Spleen (tissue), 11 donors: ENCODE measurements at regions not wholly inside any gene's neighbourhood (a gene's known extent, or its start where the extent isn't known, plus 50 kb on each side); places are given as distances from the start of the nearest gene placed in this dataset.

Experiments
- DNase-seq: peaks from one replicate; pipeline ENCODE4 v3.0.0-alpha.2; 2020
- H3K27ac ChIP-seq, 8 donors: fragments of 200-600 bp; sonication (generic) in 7 of 8; 1 replicate in 4 of 8; 2 replicates in 4 of 8; pipeline versions ENCODE4 v1.5.0 to v1.8.0; 2016 to 2021; ENCODE audit warnings: inconsistent platforms in 4 of 8, mild to moderate bottlenecking in 4 of 8, moderate library complexity in 1 of 8
- H3K27me3 ChIP-seq, 7 donors: fragments of 200-600 bp; sonication (generic) in 6 of 7; replicated peaks in 1 of 7; 1 replicate in 4 of 7; 2 replicates in 3 of 7; pipeline versions ENCODE4 v1.5.0 to v1.8.0; 2016 to 2021; ENCODE audit warnings: inconsistent platforms in 3 of 7, mild to moderate bottlenecking in 1 of 7
- H3K36me3 ChIP-seq, 6 donors: fragments of 200-600 bp; sonication (generic) in 5 of 6; 1 replicate in 4 of 6; 2 replicates in 2 of 6; pipeline versions ENCODE4 v1.5.0 to v1.8.0; 2016 to 2021; ENCODE audit warnings: inconsistent platforms in 2 of 6
- H3K4me1 ChIP-seq, 6 donors: fragments of 200-600 bp; sonication (generic) in 5 of 6; 1 replicate in 3 of 6; 2 replicates in 3 of 6; pipeline versions ENCODE4 v1.5.0 to v1.8.0; 2016 to 2021; ENCODE audit warnings: inconsistent platforms in 3 of 6
- H3K4me3 ChIP-seq, 8 donors: fragments of 200-600 bp; sonication (generic) in 7 of 8; 1 replicate in 4 of 8; 2 replicates in 4 of 8; pipeline versions ENCODE4 v1.5.0 to v1.8.0; 2016 to 2021; ENCODE audit warnings: inconsistent platforms in 4 of 8, mild to moderate bottlenecking in 4 of 8, moderate library complexity in 2 of 8
- H3K9me3 ChIP-seq, 8 donors: fragments of 200-600 bp; sonication (generic) in 7 of 8; 1 replicate in 4 of 8; 2 replicates in 4 of 8; pipeline versions ENCODE4 v1.5.0 to v1.8.0; 2016 to 2021; ENCODE audit warnings: inconsistent platforms in 4 of 8
- POLR2A ChIP-seq, 3 donors: fragments of 450-650 bp; IDR thresholded peaks; one replicate each; pipeline ENCODE4 v1.5.1; 2017; ENCODE audit warnings: antibody characterized with exemption in 3 of 3, mild to moderate bottlenecking in 1 of 3
- POLR2AphosphoS5 ChIP-seq, 3 donors: sonication (generic); formaldehyde crosslinking; IDR thresholded peaks; one replicate each; pipeline ENCODE4 v1.5.1; 2017; ENCODE audit warnings: antibody characterized with exemption in 3 of 3
- WGBS, 5 donors: extraction: QIAGEN DNeasy Blood & Tissue Kit in 3 of 5; methylation state at CpG; one replicate each; pipeline versions ENCODE4 v1.1.5 to v1.1.7; 2013 to 2018; 5-methylcytosine and 5-hydroxymethylcytosine counted together
- intact Hi-C: fragments of 100-400 bp; cut with DNase I; formaldehyde crosslinking; loops from one replicate; pipeline ENCODE4 v1.15.0; 2023; ENCODE audit warnings: low total_unique reads
- TF ChIP-seq, protein P1 (sequence below), 11 experiments: fragments of 200-600 bp in 7 of 11; fragments of 450-650 bp in 4 of 11; sonication (generic) in 4 of 11; IDR thresholded peaks in 8 of 11; conservative IDR thresholded peaks in 3 of 11; 1 replicate in 7 of 11; 2 replicates in 4 of 11; pipeline versions ENCODE4 v1.4.0 to v1.8.0; 2016 to 2021; ENCODE audit warnings: antibody characterized with exemption in 11 of 11, inconsistent platforms in 4 of 11, mild to moderate bottlenecking in 1 of 11
- donor health status: healthy with polysubstance abuse.
- donor health status: DM: no; HTN: no; CAD: no; lungs with moderate emphysema.
- donor health status: DM: no; HTN: no; CAD: no.
- donor health status: Bipolar disorder and iron deficiency.
- donor health status: healthy.
- donor health status: DM: no; HTN: no; CAD: no.
- donor health status: DM: yes; HTN: yes; CAD: no.

- Histone ChIP-seq H3K9me3 (no peaks in the 10 kb centered on the region), H3K36me3 (no peaks in the 10 kb centered on the region), H3K4me1 (peaks cover 0 to 14% (median 0%) of the 10 kb centered on the region in 6 donors), H3K27ac (no peak overlapping the region), H3K4me3 (no peak overlapping the region), H3K27me3 (no peaks in the 10 kb centered on the region)
- 49 to 74% (median 61%) methylated on average over 9 of the region's 9 CpGs for WGBS, 5 donors
- no peak for TF ChIP-seq POLR2AphosphoS5 (IDR thresholded peaks at IDR 0.05)
- TF ChIP-seq POLR2A (IDR thresholded peaks at IDR 0.05): no peak
- TF ChIP-seq, protein P1, sequence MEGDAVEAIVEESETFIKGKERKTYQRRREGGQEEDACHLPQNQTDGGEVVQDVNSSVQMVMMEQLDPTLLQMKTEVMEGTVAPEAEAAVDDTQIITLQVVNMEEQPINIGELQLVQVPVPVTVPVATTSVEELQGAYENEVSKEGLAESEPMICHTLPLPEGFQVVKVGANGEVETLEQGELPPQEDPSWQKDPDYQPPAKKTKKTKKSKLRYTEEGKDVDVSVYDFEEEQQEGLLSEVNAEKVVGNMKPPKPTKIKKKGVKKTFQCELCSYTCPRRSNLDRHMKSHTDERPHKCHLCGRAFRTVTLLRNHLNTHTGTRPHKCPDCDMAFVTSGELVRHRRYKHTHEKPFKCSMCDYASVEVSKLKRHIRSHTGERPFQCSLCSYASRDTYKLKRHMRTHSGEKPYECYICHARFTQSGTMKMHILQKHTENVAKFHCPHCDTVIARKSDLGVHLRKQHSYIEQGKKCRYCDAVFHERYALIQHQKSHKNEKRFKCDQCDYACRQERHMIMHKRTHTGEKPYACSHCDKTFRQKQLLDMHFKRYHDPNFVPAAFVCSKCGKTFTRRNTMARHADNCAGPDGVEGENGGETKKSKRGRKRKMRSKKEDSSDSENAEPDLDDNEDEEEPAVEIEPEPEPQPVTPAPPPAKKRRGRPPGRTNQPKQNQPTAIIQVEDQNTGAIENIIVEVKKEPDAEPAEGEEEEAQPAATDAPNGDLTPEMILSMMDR (IDR thresholded peaks at IDR 0.05 in 8 of 11, conservative IDR thresholded peaks at IDR 0.05 in 3 of 11): no peak
- no peak for DNase-seq
- intact Hi-C loops: no loop called here
Observed at GRCh38 chr1:244160455-244161235, 109.6 kb downstream of the ZBTB18 start.

DNA sequence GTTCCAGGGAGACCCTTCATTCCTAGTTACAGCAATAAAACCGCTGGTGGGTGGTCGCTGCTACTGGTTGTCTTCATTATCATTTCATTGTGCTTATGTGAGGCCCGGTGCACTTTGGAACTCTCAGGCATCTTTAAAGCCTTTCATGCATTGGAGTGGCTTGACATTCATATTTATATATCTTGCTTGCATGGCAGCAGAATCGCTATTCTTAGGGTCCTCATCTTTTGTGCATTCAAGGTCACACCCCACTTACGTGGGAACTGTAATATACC lies 110.1 kb downstream of the ZBTB18 start:
- 83 to 89% (median 87%) methylated on average over 5 of the region's 5 CpGs for WGBS, 5 donors
- Histone ChIP-seq H3K4me3 (no peak overlapping the region), H3K4me1 (peaks cover 0 to 14% (median 0%) of the 10 kb centered on the region in 6 donors), H3K9me3 (no peaks in the 10 kb centered on the region), H3K36me3 (no peaks in the 10 kb centered on the region), H3K27me3 (no peaks in the 10 kb centered on the region), H3K27ac (no peak overlapping the region)
- DNase-seq: no peak
- intact Hi-C loops: no loop called here
- TF ChIP-seq POLR2AphosphoS5 (IDR thresholded peaks at IDR 0.05): no peak
- TF ChIP-seq POLR2A (IDR thresholded peaks at IDR 0.05): no peak
- TF ChIP-seq, protein P1 (IDR thresholded peaks at IDR 0.05 in 8 of 11, conservative IDR thresholded peaks at IDR 0.05 in 3 of 11): no peak

GRCh38 chr1:244162786-244163530 lies 111.9 kb downstream of the ZBTB18 start:
- WGBS, 5 donors: 81 to 92% (median 87%) methylated on average over 12 of the region's 12 CpGs
- H3K27ac ChIP-seq: peak overlapping the region in 5 of 8 donors; percentile 52 to 75 (median 62)
- no peaks in the 10 kb centered on the region for H3K9me3 ChIP-seq
- no peaks in the 10 kb centered on the region for H3K36me3 ChIP-seq
- H3K4me3 ChIP-seq: no peak overlapping the region
- H3K4me1 ChIP-seq: peaks cover 0 to 14% (median 0%) of the 10 kb centered on the region in 6 donors
- TF ChIP-seq, protein P1 (IDR thresholded peaks at IDR 0.05 in 8 of 11, conservative IDR thresholded peaks at IDR 0.05 in 3 of 11): no peak
- TF ChIP-seq POLR2AphosphoS5 (IDR thresholded peaks at IDR 0.05): no peak
- TF ChIP-seq POLR2A (IDR thresholded peaks at IDR 0.05): no peak
- H3K27me3 ChIP-seq: no peaks in the 10 kb centered on the region
- DNase-seq: no peak
- intact Hi-C loops: no loop called here

DNA sequence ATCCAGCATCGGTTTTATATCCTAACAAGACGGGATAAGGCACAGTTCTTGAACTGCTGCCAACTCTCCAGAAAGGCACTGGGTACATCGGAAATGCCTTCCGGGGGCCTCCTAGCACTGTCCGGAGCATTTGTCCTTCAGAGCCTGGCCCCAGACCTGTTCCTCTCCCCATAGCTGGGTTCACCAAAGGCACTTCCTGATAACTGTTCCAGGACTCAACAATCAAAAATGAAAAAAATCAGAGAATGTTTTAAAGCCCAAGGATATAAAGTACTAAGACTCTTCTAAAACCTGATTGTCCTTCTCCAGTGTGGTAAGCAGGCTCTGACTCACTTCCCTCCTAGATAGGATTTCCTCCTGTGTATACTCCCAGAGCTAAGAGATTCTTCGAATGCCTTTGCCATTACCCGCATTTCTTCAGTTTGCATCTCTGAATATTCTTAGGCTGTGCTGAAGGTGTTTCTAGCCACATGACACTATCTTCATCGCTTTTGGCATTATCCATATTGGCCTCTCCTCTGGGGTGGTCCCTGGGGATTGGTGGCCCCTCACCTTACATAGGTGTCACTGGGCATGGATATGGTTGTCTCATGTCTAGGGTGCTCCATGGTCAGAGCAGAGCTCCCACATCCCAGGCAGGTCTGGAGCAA lies 112.9 kb downstream of the ZBTB18 start:
- peaks cover 0 to 14% (median 0%) of the 10 kb centered on the region in 6 donors for H3K4me1 ChIP-seq
- H3K36me3 ChIP-seq: no peaks in the 10 kb centered on the region
- H3K27ac ChIP-seq: peak overlapping the region in 6 of 8 donors; percentile 52 to 75 (median 57)
- no peak overlapping the region for H3K4me3 ChIP-seq
- intact Hi-C loops: no loop called here
- TF ChIP-seq, protein P1 (IDR thresholded peaks at IDR 0.05 in 8 of 11, conservative IDR thresholded peaks at IDR 0.05 in 3 of 11): no peak
- peak in 2 of 3 donors; percentile 51 to 69 for TF ChIP-seq POLR2AphosphoS5 (IDR thresholded peaks at IDR 0.05)
- TF ChIP-seq POLR2A (IDR thresholded peaks at IDR 0.05): no peak
- no peaks in the 10 kb centered on the region for H3K9me3 ChIP-seq
- 49 to 76% (median 72%) methylated on average over 8 of the region's 8 CpGs for WGBS, 5 donors
- H3K27me3 ChIP-seq: no peaks in the 10 kb centered on the region
- DNase-seq: no peak
